ENCODE measurements at regions not wholly inside any gene's neighbourhood (a gene's known extent, or its start where the extent isn't known, plus 50 kb on each side); places are given as distances from the start of the nearest gene placed in this dataset.

DNA sequence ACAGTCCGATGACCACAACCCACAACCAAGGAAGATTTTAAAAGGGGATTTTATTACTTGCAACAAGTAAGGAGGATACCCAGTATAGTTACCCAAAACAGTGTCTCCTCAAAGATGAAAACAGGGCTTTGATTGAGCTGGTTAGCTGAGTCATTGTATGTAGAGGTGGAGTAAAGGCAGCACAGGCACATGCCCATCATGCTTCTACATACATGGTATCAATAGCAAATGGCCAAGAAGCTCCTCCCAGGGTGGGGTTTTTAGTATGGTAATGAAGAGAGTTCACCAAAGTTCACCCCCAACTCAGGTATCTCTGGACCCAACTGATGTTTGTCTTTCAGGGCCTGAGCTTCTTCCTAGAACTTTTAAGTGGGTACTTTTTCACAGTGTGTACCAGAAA, 157.1 kb upstream of the CEP126 start:
- TF ChIP-seq, protein P1, sequence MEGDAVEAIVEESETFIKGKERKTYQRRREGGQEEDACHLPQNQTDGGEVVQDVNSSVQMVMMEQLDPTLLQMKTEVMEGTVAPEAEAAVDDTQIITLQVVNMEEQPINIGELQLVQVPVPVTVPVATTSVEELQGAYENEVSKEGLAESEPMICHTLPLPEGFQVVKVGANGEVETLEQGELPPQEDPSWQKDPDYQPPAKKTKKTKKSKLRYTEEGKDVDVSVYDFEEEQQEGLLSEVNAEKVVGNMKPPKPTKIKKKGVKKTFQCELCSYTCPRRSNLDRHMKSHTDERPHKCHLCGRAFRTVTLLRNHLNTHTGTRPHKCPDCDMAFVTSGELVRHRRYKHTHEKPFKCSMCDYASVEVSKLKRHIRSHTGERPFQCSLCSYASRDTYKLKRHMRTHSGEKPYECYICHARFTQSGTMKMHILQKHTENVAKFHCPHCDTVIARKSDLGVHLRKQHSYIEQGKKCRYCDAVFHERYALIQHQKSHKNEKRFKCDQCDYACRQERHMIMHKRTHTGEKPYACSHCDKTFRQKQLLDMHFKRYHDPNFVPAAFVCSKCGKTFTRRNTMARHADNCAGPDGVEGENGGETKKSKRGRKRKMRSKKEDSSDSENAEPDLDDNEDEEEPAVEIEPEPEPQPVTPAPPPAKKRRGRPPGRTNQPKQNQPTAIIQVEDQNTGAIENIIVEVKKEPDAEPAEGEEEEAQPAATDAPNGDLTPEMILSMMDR (IDR thresholded peaks at IDR 0.05; ENCODE audit: extremely low read depth in 1 of 2, insufficient read depth in 1 of 2, low read depth in 1 of 2, low read length in 2 of 2) = no peak
- TF ChIP-seq JUN (IDR thresholded peaks at IDR 0.05; ENCODE audit: borderline replicate concordance, insufficient read depth, insufficient read length, low read depth) = no peak
- no peak for TF ChIP-seq POLR2A (IDR thresholded peaks at IDR 0.05; ENCODE audit: low read depth, low read length)
- TF ChIP-seq, protein P2, sequence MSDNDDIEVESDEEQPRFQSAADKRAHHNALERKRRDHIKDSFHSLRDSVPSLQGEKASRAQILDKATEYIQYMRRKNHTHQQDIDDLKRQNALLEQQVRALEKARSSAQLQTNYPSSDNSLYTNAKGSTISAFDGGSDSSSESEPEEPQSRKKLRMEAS (IDR thresholded peaks at IDR 0.05; ENCODE audit: insufficient read depth, insufficient read length) = no peak
- TF ChIP-seq POLR2AphosphoS5 (IDR thresholded peaks at IDR 0.05; ENCODE audit: insufficient read depth, low read depth, low read length) = no peak
- TF ChIP-seq EZH2 (IDR thresholded peaks at IDR 0.05; ENCODE audit: borderline replicate concordance, low read depth, low read length, severe bottlenecking) = no peak

All from endothelial cell of umbilical vein (primary cell).